Transverse colon (tissue), 4 donors: ENCODE measurements at regions not wholly inside any gene's neighbourhood (a gene's known extent, or its start where the extent isn't known, plus 50 kb on each side); places are given as distances from the start of the nearest gene placed in this dataset.

Experiments
- EP300 ChIP-seq: sonication (generic); formaldehyde crosslinking; IDR thresholded peaks from one replicate; pipeline ENCODE4 v1.6.1; 2017; ENCODE audit warnings: antibody characterized with exemption, low read depth
- POLR2AphosphoS5 ChIP-seq, 3 donors: sonication (generic); formaldehyde crosslinking; IDR thresholded peaks; one replicate each; pipeline ENCODE4 v1.6.1; 2016; ENCODE audit warnings: antibody characterized with exemption in 3 of 3
- TF ChIP-seq, protein P1 (sequence below), 5 experiments: fragments of 200-600 bp in 3 of 5; fragments of 450-650 bp in 2 of 5; sonication (generic) in 3 of 5; IDR thresholded peaks; 1 replicate in 2 of 5; 2 replicates in 3 of 5; pipeline ENCODE4 v1.5.1; 2016 to 2017; ENCODE audit warnings: antibody characterized with exemption in 5 of 5, inconsistent platforms in 3 of 5, mild to moderate bottlenecking in 2 of 5, moderate library complexity in 1 of 5

DNA sequence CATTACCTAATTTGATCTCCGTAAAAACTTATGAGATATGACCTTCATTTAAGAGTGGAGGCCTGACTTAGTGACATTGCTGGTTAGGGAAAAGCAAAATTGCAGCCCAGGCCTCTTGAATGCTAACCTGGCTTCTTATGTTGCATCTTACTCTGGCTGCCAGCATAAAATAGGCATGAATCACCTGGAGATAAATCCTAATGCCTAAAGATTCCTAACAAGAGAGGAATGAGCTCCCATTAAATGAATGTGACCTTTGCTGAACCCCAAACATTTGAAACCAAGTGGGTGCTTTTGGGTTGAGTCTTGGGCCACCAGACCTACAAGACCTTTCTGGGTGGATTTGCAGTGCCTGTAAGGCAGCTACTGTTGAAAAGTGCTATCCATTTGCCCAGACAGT lies 1145.6 kb upstream of the TENM4 start:
- TF ChIP-seq EP300 (no peak), POLR2AphosphoS5 (IDR thresholded peaks at IDR 0.05) (no peak)
- TF ChIP-seq, protein P1, sequence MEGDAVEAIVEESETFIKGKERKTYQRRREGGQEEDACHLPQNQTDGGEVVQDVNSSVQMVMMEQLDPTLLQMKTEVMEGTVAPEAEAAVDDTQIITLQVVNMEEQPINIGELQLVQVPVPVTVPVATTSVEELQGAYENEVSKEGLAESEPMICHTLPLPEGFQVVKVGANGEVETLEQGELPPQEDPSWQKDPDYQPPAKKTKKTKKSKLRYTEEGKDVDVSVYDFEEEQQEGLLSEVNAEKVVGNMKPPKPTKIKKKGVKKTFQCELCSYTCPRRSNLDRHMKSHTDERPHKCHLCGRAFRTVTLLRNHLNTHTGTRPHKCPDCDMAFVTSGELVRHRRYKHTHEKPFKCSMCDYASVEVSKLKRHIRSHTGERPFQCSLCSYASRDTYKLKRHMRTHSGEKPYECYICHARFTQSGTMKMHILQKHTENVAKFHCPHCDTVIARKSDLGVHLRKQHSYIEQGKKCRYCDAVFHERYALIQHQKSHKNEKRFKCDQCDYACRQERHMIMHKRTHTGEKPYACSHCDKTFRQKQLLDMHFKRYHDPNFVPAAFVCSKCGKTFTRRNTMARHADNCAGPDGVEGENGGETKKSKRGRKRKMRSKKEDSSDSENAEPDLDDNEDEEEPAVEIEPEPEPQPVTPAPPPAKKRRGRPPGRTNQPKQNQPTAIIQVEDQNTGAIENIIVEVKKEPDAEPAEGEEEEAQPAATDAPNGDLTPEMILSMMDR (IDR thresholded peaks at IDR 0.05): no peak
